HG03457 (cell line): ENCODE measurements at regions not wholly inside any gene's neighbourhood (a gene's known extent, or its start where the extent isn't known, plus 50 kb on each side); places are given as distances from the start of the nearest gene placed in this dataset.

Experiments used
- ATAC-seq: cut with Tn5 transposase; IDR thresholded peaks from one replicate; pipeline ENCODE4 v1.9.1; 2021; ENCODE audit warnings: moderate number of reproducible peaks; ENCODE audit not compliant: unreplicated experiment

DNA sequence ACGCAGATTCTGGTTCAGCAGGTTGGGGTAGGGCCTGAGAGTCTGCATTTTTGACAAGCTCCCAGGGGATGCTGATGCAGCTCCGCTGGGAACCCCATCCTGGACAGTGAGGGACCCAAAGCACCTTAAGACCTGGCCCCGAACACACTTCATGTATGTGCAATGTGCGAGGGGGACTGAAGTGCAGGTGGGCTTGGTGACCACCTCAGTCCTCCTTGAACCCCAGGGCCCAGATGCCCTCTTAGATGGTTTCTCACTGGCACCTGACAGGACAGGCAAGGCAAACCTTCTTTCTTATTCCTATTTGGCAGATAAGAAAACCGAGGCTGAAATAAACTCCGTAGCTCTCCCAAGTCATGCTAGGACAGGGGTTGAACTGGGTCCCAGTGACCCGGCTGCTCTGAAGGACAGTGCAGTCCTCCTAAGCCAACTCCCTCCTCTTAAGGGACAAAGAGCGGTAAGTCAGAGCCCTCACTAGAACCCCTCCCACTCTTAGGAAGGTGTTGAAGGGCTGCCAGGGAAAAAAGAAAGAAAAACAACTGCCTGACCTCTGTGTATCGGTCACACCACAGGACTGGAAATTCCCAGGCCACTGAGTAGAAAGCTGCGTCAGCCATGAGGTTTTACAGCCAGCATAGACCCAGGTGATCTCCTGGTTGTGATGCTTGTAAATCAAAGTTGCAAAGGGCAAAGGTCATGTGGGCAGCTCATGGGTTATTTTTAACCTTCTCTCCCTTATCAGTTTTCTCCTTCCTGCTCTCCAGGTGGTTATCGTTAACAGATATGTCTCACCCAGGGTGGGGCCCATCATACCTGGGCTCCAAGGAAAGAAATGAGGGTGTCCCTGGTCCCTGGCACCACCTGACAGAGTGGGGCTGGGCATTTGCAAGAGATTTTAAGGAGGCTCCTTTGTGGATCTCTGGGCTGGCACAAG is 90.9 kb upstream of the SMNDC1 start:
- peak; percentile 89 for ATAC-seq

DNA sequence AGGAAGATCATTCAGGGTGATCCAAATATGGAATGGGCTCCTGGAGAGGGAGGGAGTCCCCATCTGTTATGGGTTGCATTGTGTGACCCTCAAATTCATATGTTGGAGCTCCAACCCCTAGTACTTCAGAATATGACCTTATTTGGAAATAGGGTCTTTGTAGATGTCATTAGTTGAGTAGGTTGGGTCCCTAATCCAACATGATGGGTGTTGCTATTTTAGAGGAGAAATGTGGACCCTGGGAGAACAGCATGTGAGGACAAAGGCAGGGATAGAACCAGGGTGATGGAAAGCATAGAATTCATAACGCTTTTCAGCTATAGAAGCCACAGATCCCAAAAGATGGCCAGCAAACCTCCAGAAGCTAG is 91.5 kb upstream of the SMNDC1 start:
- no peak for ATAC-seq

DNA sequence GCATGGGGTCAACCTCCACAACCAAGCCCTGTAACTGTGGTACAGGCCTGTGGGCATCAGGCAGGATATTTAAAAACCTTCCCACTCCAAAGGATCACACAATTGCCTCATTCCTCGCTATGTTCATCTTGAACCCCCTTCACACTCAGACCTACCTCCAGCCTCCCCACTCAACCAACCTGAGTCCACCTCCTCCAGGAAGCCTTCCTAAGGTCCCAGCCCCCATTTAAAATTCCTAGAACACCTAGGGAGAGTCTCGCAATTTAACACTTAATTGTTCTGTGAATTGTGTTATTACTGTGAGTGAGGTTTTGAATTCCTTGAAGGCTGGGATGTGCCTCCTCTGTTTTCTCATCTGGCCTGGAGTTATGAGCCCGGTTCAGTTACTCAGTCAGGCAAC is 93.1 kb upstream of the SMNDC1 start:
- no peak for ATAC-seq

DNA sequence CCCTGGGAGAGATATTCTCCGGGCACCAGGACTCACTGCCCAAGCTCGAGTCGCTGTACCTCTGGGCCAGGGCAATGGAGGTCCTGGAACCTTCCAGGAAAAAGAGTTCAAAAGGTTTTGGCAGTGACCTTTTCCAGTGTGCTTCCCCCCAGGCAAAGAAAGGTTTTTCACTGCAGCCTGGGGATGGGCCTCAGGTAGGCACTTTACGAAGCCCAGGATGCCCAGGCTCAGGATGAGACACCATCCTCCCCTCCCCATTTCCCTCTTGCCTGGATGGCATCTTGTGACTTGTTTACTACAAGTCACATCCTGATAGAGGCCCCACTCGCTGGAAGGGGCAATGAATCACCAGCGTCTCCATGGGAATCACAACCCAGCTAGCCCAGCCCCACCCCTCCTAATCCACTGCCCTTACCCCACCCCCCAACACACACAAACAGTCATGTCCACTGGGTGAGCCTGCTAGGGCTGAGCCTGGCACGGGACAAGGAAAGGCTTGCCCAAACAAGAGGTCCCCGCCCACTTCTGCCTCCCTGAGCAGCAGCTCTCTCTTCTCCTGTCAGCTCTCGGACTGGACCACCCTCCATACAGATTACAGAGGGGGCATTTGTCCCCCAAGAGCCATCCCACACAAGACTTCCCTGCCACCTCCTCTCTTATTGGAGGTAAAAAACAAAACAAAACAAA is 93.8 kb upstream of the SMNDC1 start:
- no peak for ATAC-seq

DNA sequence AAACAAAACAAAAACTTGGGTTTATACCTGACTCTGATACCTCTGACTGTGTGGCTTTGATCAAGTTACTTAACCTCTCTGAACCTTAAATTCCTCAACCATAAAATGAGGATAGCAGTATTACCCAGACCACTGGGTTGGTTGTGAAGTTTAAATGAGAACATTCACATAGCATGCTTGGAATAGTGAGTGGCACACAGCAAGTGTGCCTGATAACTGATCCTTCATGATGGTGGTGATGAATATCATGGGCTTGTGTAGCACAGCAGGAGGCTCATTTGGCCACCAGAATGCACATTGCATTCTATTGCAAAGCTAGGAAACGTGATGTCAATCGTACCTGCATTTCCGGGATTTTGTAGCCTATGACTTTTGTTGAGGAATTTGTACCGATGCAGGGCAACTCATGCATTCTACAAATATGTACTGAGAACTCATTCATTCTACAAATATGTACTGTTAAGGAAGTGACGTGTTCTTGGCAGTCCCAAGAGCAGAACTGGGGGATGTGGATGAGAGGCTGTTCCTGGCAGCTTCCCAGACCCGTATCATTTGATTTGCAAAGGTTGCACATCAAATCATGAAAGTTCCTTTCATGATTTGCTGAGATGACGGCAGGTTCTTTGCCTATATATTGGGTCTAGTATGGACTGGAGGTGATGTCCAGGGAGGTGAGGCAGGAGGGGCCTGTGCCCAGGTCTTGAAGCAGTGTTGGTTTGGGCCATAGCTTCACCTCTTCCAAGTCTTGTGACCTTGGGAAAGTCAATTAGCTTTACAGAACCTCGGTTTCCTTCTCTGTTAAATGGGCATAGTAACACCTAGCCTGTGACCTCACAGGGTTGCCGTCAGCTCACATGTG is 94.6 kb upstream of the SMNDC1 start:
- no peak for ATAC-seq

DNA sequence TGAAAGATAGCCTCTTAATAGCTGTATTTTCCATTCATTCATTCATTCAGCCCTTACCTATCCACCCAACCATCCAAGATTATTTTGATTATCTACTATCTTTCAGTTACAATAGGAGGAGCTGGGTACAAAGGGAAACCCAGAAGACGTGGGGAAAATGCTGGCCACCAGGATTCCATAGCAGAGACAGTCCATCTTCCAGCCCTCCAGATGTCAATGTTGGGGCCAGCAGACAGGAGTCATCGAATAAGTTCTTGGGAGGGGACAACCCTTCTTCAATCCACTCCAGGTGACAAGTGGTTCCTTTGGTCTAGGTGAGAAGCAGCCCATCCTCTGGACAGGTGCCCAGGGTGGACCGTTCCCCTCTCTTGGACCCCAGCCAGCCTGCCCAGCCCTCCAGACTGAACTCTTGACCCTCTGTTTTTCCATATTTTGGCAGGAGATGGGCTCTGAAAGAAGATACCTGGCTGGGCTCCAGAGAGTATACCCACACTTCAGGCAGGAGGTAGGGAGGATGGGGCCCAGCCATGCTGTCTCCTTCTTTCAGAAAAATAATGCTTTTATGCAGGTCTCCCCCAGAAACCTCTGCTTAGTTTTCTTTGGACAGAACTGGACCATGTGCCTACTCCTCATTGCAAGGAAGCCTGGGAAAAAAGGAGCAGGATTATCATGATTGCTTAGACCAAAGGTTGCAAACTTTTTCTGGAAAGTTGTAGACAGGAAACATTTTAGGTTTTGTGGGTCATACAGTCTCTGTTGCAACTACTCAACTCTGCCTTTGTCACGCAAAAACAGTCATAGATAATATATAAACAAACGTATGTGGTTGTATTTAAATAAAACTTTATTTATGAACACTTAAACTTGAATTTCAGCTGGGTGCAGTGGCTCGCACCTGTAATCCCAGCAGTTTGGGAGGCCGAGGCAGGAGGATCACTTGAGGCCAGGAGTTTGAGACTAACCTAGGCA is 95.5 kb upstream of the SMNDC1 start:
- no peak for ATAC-seq

DNA sequence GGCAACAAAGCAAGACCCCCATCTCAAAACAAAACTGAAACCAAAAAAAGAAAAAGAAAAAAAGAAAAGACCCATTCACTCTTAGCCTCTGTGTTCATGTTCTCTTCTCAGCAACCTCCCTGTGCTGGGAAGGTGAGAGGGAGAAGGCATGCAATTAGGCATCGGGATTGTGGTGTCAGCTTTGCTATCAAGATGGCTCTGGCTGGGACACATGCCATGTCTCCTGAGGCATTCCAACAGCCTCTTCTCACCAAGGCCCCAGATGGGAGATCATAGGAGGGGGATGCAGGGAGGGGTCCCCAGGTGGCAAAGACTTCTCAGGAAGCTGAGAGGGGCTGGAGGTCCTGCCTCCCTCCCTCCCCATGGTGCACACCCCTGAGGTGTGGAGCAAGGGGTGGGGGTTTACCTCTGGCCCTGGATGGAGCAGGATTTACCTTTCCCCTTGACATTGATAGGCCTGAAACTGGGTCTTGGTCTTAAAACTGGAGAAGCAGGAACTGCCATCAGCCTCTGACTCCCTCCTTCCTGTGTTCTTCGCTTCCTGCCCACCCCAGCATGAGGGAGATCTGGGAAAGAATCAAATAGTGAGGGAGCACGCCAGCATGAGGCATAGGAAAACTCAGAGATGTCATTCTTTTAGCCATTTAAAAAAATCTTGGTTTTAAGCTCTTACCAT is 96.2 kb upstream of the DUSP5 start:
- ATAC-seq, result no peak

DNA sequence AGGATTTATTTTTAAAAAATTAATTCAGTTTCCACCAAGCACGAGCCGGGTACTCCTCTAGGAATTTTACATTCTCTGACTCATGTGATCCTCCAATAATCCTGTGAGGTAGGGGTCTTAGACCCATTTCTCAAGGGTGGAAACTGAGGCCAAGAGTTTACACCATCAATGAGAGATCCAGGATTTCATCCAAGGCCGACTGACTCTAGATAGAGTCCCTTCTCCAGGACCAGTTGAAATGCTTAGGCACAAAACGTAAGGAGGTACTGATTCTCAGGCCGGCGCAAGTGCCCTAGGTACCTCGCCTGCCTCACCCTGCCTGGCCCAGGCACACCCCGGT is 95.7 kb upstream of the DUSP5 start:
- ATAC-seq, result no peak

DNA sequence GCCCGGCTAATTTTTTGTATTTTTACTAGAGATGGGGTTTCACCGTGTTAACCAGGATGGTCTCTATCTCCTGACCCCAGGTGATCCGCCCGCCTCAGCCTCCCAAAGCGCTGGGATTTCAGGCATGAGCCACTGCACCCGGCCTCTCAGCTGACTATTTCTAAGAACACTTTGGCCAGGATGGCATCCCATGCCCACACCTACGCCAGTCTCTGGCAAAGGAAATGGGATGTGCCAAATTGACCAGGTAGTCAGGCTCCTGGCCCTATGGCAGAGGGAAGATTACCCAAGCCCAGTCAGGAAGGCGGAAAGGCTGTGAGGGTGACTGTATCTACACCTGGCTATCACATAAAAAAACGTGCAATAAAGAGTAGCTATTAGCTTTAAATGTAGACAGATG is 94.1 kb upstream of the DUSP5 start:
- ATAC-seq, result no peak

DNA sequence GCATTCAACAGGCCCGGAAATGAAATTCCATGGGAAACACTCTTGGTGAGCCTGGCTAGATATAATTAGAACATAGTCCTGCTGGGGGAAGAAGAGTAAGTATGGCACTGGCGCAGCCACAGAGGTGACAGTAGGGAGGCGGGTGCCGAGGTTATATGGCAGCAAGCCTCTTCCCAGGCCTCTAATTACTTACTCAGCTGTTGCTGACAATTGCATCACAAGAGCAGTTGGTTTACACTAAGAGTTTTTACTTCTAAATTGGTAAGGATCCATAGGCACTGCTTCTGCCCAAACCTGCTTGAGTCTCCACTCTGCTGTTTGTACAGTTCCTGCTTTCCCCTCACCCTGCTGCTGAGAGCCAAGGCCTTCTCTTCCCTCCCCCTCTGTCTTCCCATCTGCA is 93.3 kb upstream of the DUSP5 start:
- ATAC-seq, result no peak

DNA sequence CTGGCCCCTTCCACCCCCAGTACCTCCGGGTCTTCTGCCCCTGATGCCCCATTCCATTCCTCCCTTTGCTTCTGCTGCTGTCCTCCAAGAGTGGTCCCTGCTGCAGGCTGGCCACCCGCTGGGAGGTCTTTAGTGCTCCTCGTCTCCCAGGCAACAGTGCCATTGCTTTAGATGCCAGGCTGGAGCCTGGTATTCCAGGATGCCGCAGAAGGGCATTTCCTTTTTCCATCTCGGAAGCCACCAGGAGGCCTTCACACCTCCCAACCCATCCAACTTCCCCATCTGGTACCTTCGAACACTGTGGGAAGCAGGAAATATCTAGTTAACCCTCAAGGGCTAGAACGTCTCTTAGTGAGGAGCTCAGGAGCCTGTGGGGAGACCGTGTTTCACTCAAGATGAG is 92.9 kb upstream of the DUSP5 start:
- no peak for ATAC-seq

DNA sequence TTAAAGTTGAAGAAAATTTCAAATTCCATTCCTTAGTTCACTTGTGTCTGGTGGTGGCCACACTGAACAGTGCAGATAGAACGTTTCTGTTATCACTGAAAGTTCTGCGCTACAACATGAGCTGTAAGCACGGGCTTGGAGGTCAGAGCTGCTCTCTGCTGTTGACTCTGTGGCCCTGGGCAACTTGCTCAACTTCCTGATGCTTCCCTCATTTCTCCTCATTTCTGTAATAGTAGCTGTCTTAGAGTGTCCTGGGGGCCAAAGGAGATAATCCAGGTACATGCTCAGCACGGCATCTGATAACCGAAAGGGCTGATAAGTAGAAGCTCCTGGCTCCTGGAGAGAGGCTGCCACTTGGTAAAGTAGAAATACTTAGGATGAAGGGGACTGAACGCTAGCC is 92.3 kb upstream of the DUSP5 start:
- ATAC-seq, result no peak

DNA sequence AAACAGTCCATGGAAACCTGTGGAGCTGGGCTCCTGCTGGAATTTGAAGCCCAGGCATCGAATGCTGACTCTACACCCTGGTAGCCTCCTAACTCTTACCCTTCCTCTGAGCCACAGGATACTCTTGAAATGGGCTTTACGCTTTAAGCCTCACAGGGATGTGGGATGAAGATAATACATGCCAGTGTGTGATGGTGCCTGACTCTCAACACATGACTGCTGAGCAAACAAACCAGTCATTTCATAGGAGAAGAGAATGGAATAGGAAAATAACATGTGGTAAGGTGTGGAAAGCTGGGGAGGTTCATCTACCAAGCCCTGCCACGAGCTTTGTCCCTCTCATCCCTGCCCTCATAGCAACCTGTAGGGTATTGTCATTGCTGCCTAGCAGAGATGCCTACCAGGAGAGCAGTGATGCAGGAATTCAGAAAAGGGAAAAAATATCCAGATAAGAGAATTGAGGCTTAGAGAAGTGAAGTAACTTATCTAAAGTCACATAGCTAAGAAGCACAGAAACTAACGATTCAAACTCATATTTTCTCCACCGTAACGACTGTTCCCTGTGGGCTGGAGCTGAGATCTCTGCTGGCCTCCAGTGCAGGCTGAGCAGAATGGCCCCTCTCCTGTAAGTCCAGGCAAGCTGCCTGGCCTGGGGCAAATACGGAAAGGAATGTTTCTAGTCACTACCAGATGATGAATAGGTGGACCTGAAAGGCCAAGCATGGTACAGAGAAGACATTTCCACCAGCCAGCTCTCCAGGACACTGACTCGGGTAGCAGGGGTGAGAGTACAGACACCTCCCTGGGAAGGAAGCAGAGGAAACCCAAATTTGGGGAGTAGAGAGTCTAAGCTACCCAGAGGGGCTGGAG is 90.2 kb upstream of the DUSP5 start:
- ATAC-seq, result no peak

DNA sequence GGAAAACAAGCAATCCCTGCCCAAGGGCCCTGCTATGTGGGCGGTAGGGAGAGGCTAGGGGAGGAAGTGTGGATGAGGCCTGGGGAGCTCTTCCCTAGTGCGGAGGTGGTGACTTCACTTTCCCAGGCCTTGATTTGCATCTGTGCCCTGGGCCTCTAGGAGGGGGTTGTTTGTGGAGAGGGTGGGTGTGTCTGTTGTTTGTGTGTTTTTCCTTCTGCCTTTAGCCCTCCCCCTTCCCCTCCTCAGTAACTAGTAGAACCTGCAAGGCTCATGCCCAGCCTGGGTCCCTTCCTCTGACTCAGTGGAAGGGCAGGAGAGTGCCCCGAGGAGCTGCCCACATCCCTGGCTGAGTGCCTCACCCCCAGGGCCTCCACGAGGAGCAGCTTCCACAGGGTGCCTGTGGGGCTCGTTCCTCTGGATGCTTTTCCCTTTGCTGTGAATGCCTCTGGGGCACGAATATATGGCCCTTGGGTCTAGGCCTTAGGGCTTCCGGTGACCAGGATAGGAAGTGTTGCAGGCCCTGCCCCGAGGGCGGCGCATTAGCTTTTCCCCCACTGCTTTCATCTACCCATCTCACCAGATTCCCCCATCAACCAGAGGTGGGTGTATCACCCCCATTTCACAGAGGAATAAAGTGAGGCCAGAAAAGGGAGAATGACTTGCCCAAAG is 89.4 kb upstream of the DUSP5 start:
- ATAC-seq, result no peak

DNA sequence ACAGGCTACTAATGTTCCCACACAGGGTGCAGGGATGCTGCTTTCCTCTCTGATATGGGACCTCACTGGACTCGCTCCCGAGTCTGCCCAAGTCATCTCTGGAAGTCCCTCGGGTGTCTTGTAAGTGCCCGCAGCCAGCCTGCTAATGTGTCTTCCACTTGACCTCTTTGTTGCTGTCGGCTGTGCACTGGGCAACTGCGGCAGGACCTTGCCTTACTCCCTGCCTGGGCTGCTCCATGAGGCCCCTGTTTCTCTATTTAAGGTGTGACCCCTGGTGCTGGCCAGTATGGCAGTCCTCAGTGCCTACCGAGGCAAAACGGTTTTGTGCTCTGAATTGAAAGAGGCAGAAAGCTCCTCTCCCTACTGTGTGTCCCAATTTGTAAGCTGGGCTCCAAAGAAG is 88.8 kb upstream of the DUSP5 start:
- no peak for ATAC-seq

DNA sequence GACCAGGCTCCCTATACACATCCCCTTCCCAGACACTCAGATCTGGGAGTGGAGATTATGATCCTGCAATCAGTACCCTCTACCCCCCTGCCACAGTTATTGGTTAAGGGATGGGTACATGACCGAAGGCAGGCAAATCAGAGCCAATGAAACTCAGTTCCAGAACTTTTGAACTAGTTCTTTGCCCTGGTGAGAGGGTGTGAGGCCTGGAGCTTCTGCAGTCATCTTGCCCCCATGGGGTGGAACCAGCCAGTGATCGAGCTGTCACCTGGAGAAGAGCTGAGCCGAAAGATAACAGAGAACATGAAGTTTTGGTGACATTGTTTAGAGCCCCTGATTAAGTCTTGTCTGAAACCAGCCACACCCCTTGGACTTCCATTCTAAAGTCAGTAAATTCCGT is 88.2 kb upstream of the DUSP5 start:
- ATAC-seq, result no peak

DNA sequence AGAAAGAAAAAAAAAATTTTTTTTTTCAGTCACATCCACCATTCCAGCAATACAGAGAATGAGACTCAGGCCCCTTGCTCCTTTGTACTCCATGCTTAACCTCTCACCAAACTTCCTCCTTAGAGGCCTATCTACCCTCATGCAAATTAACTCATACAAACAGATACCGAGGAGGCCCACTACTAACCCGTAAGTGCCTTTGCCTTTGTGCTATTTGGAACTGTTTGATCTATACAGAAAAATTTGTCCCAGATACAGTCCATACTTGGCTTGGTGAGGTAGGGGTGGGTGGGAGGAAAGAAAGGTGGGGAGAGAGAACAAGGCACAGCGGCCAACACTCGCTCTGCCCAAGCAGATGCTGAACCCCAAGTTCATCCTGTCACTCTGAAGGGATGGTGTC is 87.8 kb upstream of the DUSP5 start:
- ATAC-seq, result no peak

DNA sequence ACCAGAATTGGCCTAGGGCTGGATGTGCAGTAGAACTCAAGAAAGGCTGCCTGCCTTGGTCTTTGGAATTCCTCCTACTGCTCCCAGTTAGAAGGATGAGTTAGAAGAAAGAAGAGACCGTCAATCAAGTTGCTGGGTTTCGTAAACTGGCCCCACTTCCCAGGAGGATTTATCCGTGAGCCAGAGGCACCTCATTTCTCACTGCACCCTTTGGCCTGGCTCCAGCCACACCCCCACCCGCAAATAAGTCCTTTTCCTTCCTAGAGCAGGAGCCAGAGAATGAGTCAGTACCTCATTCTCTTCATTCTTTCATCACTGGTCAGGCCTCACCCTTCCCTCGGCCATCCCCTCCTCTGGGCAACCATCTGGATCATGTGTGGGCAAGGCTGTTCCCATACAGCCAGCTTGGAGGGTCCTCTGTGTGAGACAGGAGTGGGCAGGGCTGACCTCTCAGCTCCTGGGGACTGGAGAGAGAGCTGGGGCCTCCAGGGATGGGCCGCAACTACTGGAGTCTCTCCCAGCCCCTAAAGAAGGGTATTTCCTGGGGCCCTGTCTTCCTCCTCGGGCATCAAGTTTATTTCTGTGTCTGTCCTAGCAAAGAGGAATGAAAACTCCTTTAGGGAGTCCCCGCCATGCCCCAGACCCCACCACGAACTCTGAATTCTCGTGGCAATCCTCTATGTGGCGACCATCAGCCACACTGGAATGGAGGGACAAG is 87.2 kb upstream of the DUSP5 start:
- no peak for ATAC-seq
